COLO668 (cell line): ENCODE measurements at regions not wholly inside any gene's neighbourhood (a gene's known extent, or its start where the extent isn't known, plus 50 kb on each side); places are given as distances from the start of the nearest gene placed in this dataset.

Source experiments
- DNase-seq: peaks from one replicate; lab custom pipeline; 2025; ENCODE audit not compliant: unreplicated experiment; lab: John Stamatoyannopoulos, UW

DNA sequence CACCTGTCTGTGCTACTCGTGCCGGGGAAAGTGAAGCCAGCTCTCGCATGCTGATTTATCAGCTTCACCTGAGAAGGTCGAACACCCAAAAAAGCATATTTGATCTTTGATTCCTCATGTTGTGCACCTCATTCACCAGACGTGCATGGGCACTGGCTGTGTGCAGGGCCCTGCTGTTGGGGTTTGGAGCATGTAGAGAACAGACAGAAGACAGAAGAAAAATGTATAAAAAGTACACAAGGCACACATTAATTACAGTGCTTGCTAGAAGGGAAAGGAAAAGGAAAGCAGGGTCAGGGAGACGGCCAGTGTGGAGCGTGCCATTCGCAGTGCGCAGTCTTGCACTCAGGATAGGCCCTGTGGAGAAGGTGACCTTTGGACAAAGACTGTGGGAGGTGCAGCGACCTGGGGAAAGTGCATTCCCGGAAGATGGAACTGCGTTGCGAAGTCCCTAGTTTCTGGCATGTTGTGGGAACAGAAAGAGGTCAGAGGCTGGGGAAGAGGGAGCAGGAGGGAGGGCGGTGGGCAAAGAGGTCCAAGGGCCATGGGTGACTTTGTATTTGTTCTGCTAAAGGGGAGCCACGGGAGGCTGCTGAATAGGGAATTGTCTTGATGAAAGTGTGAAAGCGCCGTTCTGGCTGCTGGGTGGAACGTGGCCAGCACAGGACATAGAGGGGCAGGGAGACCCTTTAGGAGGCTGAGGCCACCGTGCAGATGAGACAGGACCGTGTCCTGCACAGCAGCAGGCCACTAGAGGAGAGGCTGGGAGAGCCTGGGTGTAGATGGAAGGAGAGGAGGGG lies 232.8 kb downstream of the GLRX3 start:
- no peak for DNase-seq

DNA sequence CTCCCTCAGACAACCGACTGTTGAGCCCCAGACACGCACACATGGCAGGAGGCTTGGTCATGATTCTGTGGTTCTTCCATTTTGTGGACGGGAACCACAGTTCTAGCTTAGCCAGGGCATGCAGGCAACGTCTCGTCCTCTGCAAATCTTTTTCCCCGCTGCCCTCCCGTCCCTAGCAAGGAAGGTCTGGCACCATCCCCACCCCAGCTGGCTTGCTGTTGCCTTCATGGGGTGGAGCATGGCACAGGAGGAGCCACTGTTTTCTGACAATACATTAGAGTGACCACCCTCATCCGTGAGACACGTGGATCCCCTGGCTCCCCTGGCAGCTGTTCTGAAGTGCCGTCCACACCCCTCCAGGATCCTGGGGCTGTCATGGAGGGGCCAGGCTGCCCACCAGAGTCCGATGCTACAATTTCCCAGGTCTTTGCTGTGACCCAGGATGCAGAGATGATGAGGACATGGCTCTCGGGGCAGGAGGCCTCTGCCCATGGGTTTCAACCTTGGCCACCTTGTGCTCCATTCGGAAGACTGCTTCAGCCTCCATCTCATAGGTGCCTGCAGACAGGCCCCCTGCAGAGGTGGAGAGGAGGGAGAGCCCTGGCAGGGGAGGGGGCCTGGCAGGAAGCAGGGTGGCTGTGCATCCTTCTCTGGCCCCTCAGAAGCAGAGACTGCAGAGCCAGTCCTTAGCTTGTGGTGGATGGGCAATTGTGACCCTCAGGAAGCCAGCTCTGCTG lies 233.6 kb downstream of the GLRX3 start:
- DNase-seq = no peak

DNA sequence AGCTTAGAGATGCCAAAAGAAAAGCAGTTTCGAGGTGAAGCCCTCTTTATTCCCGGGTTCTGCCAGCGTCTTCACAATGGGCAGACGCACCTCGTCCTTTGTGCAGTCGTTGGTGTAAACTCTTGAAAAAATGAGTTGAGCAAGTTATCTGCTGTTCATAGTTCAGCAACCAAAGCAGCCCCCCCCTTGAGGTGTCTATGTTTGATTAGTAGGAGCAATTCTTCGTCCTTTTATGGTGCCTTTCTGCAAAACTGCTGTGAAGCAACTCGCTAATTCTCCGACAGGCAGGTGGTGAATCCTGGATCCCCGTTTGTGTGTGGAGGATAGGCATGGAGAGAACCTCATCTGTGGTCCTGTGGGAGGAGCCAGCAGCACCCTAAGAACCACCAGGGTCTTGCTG lies 234.5 kb downstream of the GLRX3 start:
- no peak for DNase-seq

DNA sequence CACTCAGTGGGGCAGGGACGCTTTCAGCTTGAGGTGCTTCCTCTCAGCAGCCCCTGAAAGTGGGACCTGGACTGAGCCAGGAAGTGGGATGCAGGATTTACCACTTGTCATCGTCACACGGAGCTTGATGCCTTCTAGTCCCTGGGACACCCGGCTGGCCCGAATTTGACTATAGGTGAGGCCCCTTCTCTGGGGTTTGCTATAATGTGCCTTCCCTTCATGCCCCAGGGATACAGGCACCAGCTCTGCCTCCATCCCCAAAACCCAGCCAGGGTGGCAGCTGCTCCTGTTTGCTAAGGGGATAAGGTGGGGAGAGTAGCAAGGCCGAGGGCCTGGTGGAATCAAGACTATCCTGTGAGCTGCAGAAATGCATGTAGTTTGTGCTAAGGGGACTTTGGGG lies 235.0 kb downstream of the GLRX3 start:
- no peak for DNase-seq

DNA sequence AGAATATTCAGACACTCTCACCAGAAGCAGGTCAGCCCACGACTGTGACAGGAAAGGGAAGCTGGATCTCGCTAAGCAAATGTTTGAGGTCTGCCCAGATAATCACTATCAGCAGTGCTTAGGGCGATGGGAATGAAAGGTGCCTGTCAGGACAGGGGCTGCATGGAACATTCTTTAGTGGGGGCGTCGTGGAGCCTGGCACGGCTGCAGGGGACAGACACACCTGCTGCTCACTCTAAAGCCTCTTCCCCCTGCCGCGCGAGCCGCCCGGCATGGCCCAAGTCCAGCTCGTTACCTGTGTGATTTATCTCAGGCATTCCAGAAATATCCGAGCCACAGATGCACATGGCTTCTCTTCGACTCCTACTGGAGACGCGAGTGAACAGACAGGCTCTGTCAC lies 235.5 kb downstream of the GLRX3 start:
- no peak for DNase-seq

DNA sequence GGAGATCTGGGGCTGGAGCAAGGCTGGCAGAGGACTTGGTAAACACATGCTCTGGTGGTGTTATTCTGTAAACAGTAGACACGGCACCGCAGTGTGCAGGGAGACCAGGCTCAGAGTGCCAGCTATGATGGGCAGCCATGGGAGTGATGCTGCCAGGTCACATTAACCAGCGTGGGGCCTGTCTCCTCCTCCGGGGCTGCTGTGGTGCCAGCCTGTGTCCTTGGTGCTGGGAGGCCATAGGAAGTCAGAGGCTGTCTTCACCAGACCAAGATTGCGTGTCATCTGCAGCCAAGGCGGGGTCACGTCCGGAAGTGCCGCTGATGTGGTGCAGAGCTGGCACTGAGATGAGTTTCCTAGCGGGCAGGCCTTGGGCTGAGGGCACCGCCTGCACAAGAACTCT lies 236.0 kb downstream of the GLRX3 start:
- no peak for DNase-seq

DNA sequence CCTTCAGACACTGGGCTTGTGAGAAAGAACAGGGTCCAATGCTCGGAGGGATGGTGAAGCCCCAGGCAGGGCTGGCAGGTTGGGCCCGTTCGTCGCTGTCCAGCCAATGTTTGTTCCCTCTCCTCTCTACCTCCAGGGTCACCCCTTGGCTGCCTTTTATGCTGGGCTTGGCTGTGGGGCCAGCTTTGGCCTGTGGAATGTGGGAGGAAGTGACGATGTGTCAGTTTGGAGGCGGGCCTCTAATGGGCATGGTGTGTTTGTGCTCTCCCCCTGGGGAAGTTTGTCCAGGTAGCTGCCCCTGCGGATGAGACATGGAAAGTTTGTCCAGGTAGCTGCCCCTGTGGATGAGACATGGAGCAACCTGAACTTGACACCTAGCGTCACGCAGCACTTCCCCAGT lies 236.7 kb downstream of the GLRX3 start:
- DNase-seq = no peak

DNA sequence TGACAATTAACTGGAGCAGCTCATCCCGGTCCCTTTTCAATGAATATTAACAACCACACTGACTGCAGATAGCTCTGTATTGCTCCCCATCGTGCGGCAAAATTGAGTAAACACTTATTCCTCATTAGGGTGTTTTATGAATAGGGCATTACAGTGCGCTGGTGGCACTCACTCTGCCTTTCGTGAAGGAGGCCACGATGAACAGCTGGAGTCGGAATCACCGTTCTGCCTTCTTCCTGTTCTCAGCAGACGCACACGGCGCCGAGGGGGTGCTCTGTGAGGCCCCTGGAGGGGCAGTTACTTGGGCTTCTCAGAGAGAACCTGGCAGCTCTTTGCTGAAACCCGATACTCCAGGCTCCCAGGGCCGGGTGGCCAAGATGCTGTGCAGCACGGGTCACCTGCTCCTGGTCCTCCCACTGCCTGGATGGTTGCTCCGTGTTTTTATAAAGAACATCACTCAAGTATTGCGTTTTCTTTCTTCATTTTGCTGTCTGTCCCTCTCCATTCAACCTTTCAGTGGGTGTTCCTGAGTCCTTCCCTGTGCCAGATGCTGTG lies 241.9 kb downstream of the GLRX3 start:
- no peak for DNase-seq

DNA sequence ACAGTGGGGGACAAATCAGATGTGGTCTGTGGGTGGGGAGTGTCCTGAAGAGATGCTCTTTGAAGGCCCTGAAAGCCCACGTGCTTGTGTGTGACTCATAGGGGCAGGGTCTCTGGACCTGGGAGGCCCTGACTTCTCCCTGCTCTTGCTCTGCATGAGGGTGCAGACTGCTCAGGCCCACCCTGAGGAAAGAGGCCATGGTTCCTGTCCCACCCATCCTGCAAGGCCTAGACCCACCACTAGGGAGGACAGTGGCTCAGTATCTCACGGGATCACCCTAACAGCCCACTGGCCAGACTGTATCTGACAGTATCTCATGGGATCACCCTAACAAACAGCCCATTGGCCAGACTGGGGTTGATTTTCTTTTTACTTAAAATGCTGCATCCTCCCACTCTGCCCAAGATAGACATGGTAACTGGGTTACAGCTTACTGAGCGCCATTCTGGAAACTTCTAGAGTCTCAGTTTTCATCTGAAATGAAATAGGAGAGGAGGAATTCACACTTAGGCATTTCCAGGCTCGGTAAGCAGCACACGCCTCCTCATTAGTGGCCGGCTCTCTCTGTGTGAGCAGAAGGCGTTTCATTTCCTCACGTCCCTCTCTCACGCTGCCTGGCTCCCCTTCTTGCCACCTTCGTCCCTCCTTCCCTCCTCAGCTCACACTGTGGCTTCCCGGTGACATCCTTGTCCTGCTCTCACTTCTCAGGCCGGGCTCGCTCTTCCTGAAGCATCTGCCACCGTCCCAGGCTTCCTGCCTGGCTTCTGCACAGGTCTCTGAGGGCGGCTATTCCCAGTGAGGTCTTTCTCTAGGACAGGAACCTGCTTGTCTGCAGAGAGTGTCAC lies 242.6 kb downstream of the GLRX3 start:
- no peak for DNase-seq

DNA sequence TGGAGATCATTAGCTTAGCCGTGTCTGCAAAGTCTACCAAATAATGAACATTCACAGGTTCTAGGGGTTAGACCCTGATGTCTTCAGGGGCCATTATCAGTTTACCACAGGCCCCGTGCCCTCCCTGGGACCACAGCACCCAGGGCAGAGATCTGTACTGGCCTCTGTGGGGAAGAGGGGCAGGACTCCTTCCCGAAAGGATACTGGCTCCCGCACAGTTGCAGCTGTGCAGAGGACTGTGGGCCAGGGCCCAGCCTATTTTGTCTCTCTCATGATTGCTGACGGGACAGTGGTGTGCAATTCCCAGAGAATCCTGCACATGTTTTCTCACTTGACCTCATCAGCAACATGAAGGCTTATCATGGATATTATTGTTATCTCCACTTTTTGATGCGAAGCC lies 243.9 kb downstream of the GLRX3 start:
- DNase-seq = no peak

DNA sequence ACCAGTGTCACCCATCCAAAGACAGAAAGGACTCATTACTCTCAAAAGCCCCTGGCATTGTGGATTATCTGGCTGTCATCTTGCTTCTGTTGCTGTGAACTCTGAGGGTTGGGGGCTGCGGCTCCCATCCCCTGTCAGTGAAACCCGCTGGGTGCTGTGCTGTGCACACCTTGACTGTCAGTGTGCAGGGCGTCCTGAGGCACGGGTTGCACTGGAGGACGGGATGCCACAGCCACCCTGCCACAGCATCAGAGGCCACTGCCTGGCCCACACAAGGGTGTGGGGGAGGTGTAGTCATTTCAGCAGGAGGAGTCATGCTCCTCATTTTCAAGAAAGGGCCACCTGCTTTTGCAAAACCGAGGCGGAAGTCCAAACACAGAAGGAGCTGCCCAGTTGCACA lies 245.8 kb downstream of the GLRX3 start:
- DNase-seq = no peak

DNA sequence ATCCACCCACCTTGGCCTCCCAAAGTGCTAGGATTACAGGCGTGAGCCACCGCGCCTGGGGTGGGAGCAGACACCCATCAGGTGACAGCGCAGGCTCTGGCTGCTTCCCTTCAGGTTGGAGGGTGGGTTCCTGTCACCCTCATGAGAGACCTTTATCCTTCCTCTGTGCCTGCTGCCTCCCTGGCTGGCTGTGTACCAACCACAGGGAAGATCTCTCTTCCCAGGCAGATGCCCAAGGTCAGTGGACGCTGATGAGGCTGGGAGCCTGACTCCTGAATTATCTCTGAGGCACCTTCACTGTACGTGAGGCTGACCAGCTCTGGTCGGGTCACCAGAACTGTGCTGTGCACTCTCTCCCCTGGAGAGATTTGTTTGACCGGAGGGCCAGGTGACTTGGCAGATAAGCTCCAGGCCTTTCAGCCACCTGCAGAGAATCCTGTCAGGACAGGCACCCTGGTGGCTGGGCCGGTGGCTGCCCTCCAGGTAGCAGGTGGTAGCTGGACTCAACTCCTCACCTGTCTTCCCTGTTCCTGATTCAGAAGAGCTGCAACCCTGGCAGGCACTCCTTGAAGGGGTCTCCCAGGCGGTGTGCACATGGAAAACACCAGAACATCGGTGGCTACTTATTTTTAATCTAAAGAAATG lies 251.9 kb downstream of the GLRX3 start:
- no peak for DNase-seq

DNA sequence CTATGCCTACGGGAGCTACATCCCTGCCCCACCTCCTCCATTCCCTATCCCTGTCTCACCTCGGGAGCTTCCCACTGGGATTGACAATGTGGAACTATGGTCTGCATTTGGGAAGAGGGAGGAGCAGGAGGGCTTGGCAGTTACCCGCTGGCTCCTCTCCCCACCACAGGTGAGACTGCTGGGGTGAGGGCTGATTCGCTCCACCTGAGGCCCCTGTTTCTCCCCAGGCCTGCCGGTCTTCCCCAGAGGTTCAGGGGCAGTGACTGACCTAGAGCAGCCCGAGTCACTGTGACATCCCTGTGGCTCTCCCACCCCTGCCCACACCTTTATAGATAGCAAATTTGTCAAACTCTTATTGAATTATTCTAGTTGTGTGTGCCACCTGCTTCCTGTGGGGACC lies 252.6 kb downstream of the GLRX3 start:
- no peak for DNase-seq

DNA sequence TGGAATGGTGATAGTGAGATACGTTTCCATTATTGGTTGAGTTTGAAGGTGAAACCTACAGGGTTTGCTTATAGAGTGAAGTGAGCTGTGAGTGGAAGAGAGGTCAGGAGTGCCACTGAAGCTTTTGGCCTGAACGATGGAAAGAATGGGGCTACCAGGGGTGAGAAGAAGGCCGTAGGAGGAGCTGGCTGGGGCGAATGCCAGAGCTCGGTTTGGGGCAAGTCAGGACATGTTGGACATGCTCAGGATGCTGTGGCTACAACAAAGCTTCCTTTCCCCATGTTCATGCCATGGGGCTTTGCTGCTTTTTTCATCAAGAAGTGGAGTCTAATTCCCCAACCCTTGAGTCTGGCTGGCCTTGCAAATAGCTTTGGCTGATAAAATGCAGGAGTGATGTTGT lies 253.7 kb downstream of the GLRX3 start:
- DNase-seq = no peak

DNA sequence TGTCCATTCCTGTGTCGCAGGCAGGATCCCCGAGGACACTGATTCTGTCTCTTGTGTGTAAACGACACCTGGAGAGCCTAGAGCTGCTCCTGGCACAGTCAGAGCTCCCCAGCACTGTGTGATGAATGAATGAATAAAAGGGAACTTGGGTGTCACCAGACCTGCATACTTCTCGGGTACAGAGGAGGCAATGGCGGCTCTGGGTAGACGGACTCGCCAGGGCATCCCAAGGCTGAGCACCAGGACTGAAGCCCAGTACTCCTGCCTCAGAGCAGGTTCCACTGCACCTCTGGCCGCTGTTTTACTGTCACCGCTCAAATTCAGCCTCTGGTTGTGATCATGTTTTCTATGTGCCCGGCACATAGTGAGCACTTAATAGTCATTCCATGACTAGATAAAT lies 255.8 kb downstream of the GLRX3 start:
- no peak for DNase-seq

DNA sequence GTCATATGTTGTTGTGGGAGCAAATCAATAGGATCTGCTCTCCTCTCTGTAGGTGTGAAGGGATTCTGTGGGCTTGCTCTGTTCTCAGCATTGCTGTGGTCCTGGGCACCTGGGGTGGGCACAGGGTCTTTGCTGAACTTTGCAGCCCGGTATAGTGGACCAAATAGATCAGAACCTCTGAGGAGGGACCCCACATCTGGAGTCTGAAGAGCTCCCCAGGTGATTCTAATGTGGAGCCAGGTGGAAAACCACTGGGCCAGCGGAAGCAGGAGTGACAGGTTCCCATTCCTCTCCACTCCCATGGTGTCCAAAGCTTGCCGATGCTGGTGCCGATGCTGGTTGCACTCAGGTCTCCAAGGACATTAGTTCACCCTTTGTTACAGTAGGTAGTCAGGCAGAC lies 257.2 kb downstream of the GLRX3 start:
- no peak for DNase-seq

DNA sequence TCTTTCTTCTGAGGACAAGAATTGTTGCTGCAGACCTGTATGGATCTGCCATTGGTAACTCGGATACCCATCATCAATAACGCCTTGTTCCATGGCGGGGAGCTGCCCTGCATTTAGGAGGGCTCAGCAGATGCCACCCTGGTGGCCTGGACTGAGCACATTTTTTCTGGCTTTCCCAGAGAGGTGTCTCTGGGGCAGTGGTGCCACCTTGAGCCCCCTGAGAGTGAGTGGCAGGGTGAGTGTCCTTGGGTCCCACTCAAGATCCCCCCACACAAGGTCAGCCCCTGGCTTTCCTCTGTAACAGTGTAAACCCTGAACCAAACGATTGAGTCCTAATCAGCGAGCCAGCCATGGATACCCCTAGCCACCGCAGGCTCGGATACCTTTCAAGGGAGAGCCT lies 258.6 kb downstream of the GLRX3 start:
- DNase-seq = no peak

DNA sequence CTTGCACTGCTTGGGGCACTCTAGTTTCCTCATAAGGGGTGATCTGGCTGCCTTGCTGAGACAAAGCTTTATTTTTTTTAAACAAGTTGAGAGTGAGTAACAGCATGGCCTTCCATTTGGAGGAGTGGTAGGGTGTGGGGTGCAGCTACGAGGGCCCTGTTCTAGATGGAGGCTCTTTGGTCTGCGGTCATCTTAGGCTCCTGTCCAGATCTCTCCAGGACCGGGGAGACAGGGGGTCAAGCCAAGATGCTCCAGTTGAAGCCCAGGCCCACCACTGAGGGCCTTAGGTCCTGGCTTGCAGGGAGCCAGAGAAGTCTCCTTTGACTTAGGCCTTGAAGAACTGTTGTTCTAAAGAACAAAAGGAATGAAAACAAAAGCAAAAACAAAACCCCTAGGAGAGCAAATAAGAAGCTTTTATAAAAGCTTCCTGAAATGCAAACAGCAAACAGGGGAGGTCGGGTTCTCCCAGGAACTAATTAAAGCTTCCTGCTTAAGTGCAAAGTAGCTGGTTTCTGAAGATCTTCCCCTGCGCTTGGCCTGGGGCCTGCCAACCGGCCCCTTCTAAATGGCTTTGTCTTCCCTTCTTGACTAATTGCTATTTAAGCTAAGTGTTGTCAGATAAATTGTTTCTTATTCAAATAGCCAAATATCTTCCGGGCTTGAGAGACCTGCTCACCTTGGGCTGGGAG lies 259.2 kb downstream of the GLRX3 start:
- no peak for DNase-seq

DNA sequence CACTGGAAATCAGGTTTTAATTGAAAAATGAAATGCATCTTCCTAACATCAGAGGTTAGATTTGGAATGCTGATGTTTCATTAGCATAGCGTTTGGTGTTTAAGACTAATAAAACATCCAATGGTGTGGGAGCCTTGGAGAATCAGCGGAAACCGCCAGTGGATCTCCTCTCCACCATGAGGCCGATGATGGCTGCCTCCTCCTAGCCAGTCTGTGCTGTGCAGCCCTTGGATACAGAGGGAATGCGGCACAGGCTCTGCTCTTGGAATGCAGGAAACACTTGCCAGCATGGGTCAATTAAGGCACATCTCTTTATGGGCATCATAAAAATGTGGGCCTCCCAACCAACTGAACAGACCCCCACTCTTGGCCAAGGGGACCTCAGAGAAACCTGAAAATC lies 259.9 kb downstream of the GLRX3 start:
- DNase-seq = no peak
